ENCODE measurements at regions not wholly inside any gene's neighbourhood (a gene's known extent, or its start where the extent isn't known, plus 50 kb on each side); places are given as distances from the start of the nearest gene placed in this dataset.

- no peak overlapping the region for H4K8ac ChIP-seq (ENCODE audit: low read depth in 2 of 2, low read length in 2 of 2)
- H3K36me3 ChIP-seq (ENCODE audit: control insufficient read depth, insufficient read depth, low read length), result no peaks in the 10 kb centered on the region
- no peak overlapping the region for H2BK120ac ChIP-seq (ENCODE audit: low read depth, low read length)
- H3K4me3 ChIP-seq (ENCODE audit: insufficient read depth, low read depth, low read length), result no peak overlapping the region
- no peaks in the 10 kb centered on the region for H3K79me1 ChIP-seq (ENCODE audit: low read depth in 1 of 2, low read length in 2 of 2)
- H3K18ac ChIP-seq (ENCODE audit: low read depth, low read length), result no peak overlapping the region
- no TSS peak for BruUV-seq (replicated peaks)
- DNase-seq (no peak), ATAC-seq (ENCODE audit: low read depth) (no peak)
- H3K9ac ChIP-seq (ENCODE audit: low read depth, low read length), result no peak overlapping the region
- no peaks in the 10 kb centered on the region for H3K27me3 ChIP-seq (ENCODE audit: control insufficient read depth, insufficient read depth, low read length)
- H3K4me1 ChIP-seq (ENCODE audit: control insufficient read depth, insufficient read depth, low read length), result no peaks in the 10 kb centered on the region
- intact Hi-C loops (cut with micrococcal nuclease) (no loop called here), in situ Hi-C loops (cut with MboI; ENCODE audit: low sequenced_read_pairs) (no loop called here), dilution Hi-C loops (cut with HindIII; ENCODE audit: low sequenced_read_pairs, unreplicated experiment) (no loop called here)
- POLR2A ChIA-PET (ENCODE audit: unreplicated experiment), result no interaction called here
- H2BK15ac ChIP-seq (ENCODE audit: low read depth, low read length), result no peak overlapping the region
- H4K91ac ChIP-seq (ENCODE audit: insufficient read depth, low read depth, low read length), result no peak overlapping the region
- no peak overlapping the region for H2AK9ac ChIP-seq (replicated peaks; ENCODE audit: low read depth, low read length, poor library complexity)
- H3K4ac ChIP-seq (ENCODE audit: low read depth, low read length), result no peak overlapping the region
- no CpG with 5 or more reads among the region's 2 CpGs for WGBS, 2 experiments (ENCODE audit: extremely low coverage in 2 of 2, insufficient read length in 1 of 2)
- H3K4me2 ChIP-seq (ENCODE audit: low read depth, low read length), result no peak overlapping the region
- no peak overlapping the region for H3K14ac ChIP-seq (replicated peaks; ENCODE audit: low read depth, low read length)
- H3K9me3 ChIP-seq (ENCODE audit: control insufficient read depth, insufficient read depth, low read length), result no peaks in the 10 kb centered on the region
- no peak overlapping the region for H2AFZ ChIP-seq (replicated peaks; ENCODE audit: low read length, poor library complexity)
- H2AK5ac ChIP-seq (ENCODE audit: low read depth, low read length), result no peak overlapping the region
- TF ChIP-seq ELK1 (IDR thresholded peaks at IDR 0.05; ENCODE audit: borderline replicate concordance, low read depth, low read length) (no peak), NFE2L2 (IDR thresholded peaks at IDR 0.05; ENCODE audit: low read depth, low read length) (no peak), RCOR1 (IDR thresholded peaks at IDR 0.05; ENCODE audit: insufficient replicate concordance, low read length) (no peak), MXI1 (IDR thresholded peaks at IDR 0.05; ENCODE audit: borderline replicate concordance, low read depth, low read length) (no peak), RFX5 (IDR thresholded peaks at IDR 0.05; ENCODE audit: low read depth, low read length) (no peak), CEBPB (IDR thresholded peaks at IDR 0.05; ENCODE audit: low read depth, low read length) (no peak), CHD1 (IDR thresholded peaks at IDR 0.05; ENCODE audit: low read depth, low read length) (no peak), BHLHE40 (IDR thresholded peaks at IDR 0.05; ENCODE audit: low read depth, low read length) (no peak), MAZ (IDR thresholded peaks at IDR 0.05; ENCODE audit: borderline replicate concordance, low read depth, low read length) (no peak), USF2 (IDR thresholded peaks at IDR 0.05; ENCODE audit: low read depth, low read length) (no peak), SMC3 (IDR thresholded peaks at IDR 0.05; ENCODE audit: low read depth, low read length) (no peak), MAFK (IDR thresholded peaks at IDR 0.05; ENCODE audit: low read depth, low read length) (no peak), CTCF (conservative IDR thresholded peaks at IDR 0.05; ENCODE audit: low read depth, low read length) (no peak), FOS (IDR thresholded peaks at IDR 0.05; ENCODE audit: low read depth, low read length) (no peak), RAD21 (IDR thresholded peaks at IDR 0.05; ENCODE audit: low read length) (no peak), POLR2A (IDR thresholded peaks at IDR 0.05; ENCODE audit: low read depth, low read length) (no peak)
- no peaks in the 10 kb centered on the region for H4K20me1 ChIP-seq (ENCODE audit: insufficient read depth, low read length)
- no peak overlapping the region for H3K56ac ChIP-seq (ENCODE audit: extremely low read depth, insufficient read depth, low read length)
- CTCF ChIA-PET, result no interaction called here
- H3K23ac ChIP-seq (ENCODE audit: low read depth, low read length), result no peak overlapping the region
- H2BK5ac ChIP-seq (ENCODE audit: low read depth, low read length, poor library complexity, severe bottlenecking), result no peak overlapping the region
- H2BK20ac ChIP-seq (ENCODE audit: low read depth, low read length), result no peak overlapping the region
- H3K9me1 ChIP-seq (ENCODE audit: insufficient read depth, low read length), result no peaks in the 10 kb centered on the region
- H4K5ac ChIP-seq (ENCODE audit: low read depth, low read length), result no peak overlapping the region
- H3K27ac ChIP-seq (ENCODE audit: insufficient read depth, low read length), result no peak overlapping the region
Observed at GRCh38 chr3:189424922-189425321, 206.3 kb upstream of the TP63 start.
